T-helper 1 cell treated with Interleukin-12 subunit alpha and Interleukin-12 subunit beta and Interleukin-4 antibody, amounts not matched to agents 30 ng/mL and 1 ng/mL, for 36 hours (primary cell): ENCODE measurements at regions not wholly inside any gene's neighbourhood (a gene's known extent, or its start where the extent isn't known, plus 50 kb on each side); places are given as distances from the start of the nearest gene placed in this dataset.

Experiments used
- intact Hi-C: fragments of 100-400 bp; cut with micrococcal nuclease; formaldehyde crosslinking; loops from one replicate; pipeline ENCODE4 v1.15.1; 2024

DNA sequence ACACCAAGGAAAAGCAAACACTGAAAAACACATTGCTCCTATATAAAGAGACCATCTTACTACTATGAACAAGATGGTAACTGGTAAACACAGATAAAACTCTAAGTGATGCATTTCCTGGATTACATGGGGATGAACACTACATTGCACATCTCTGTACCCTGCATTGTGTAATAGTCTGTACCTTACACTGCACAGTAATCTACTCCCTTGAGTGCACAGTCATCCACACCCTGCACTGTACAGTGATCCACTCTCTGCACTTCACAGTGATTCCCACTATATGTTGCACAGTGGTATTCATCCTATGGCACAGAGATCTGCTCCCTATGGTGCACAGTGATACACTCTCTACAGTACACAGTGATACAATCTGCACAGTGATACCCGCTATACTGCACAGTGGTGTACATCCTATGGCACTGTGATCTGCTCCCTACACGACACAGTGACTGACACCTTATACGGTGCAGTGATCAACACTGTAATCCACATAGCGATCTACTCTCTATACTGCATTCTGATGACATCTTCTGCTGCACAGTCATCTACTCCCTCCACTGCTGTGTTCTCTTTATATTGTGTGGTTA is 462.2 kb upstream of the RGPD4 start:
- intact Hi-C loops, result no loop called here

DNA sequence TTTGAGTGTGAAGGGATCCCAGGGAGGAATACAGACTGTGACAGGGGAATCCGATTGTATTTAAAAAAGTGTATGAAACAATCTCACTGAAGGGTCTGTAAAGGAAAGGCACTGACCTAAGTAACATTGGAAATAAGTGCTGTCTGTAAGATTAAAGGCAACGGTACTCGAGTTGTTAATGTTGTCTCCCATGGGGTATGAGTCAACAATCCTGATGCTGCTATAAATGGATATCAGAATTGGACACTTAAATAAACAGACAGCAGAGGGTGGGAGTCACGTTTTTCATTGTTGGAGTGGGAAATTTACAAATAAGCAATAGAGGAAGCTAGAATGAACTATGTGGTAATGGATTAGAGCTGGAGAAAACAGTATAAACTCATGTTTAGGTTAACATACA is 452.4 kb upstream of the RGPD4 start:
- intact Hi-C loops, result no loop called here

- intact Hi-C loops, result no loop called here
Measured at GRCh38 chr2:107376909-107377308, 449.8 kb upstream of the RGPD4 start.

DNA sequence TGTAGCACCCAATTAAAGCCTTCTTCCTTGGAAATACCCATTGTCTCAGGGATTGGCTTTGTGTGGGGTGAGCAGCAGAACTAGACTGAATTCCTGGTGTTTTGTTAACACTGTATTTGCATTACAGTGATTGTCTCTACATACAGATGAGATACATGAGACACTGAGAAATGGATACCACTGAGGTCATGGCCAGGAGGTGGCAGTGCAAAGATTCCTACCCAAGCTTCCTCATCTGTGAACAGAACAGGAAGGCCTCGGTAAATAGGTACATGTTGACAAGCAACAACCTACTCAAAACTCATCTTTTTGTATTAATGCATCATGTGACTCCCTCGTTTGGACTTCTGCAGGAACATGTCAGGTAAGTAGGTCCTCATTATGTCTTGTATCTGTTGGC is 445.8 kb upstream of the RGPD4 start:
- intact Hi-C loops, result no loop called here

DNA sequence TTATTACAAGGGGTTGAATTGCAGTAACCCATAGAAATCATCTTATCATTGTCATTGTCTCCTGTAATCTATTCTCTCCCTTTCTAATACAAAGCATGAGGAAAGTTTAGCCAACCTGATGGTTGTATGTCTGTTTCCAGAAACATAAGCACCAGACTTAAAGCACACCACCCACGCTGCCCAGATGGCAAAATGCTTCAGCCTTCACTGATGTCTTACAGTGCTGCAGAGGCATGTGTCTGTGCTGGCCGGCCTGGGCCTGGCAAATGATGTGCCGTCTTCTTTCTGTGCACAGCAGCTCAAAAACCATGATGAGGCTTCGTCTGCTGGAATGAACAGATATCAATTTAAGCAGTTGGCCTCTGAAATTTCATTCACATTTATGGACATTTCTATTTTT is 443.0 kb upstream of the RGPD4 start:
- intact Hi-C loops, result no loop called here

DNA sequence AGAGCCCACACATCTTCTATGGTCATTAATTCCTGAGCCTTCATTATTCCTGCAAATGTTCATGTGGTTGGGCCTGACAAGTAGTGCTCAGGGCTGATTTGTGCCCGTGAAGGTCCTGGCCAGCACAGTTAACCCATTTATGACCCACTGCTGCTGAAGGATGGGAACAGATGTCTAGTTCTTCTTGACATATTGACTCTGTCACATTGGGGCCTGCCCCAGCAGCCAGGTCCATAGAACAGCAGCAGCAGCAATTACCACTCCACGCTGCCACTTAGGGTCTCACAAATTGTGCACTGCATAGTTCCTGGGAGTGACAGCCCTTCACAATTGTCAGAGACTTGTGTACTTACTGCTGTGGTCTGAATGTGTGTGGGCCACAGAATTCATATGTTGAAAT is 442.3 kb upstream of the RGPD4 start:
- intact Hi-C loops, result no loop called here

- intact Hi-C loops, result no loop called here
Measured at GRCh38 chr2:107385921-107386320, 440.8 kb upstream of the RGPD4 start.

- intact Hi-C loops, result no loop called here
Measured at GRCh38 chr2:107392241-107392704, 434.4 kb upstream of the RGPD4 start.

DNA sequence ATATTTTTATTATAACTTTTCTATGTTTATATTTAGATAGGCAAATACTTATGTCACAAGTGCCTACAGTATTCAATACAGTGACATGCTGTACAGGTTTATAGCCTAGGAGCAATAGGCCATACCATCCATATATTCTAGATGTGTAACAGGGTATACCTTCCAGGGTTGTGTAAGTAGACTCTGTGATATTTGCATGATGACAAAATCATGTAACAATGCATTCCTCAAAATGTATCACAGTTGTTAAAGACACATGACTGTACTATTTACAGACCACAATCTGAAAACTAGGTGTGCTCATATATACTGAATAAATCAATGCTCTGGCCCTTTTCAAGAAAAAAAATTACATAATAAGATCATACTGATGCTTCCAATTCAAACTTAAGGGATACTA is 433.2 kb upstream of the RGPD4 start:
- intact Hi-C loops, result no loop called here

- intact Hi-C loops, result no loop called here
Measured at GRCh38 chr2:107398683-107399082, 428.0 kb upstream of the RGPD4 start.

GRCh38 chr2:107402330-107402729 is 424.4 kb upstream of the RGPD4 start:
- intact Hi-C loops, result no loop called here

GRCh38 chr2:107405261-107405660 is 421.4 kb upstream of the RGPD4 start:
- intact Hi-C loops, result no loop called here

DNA sequence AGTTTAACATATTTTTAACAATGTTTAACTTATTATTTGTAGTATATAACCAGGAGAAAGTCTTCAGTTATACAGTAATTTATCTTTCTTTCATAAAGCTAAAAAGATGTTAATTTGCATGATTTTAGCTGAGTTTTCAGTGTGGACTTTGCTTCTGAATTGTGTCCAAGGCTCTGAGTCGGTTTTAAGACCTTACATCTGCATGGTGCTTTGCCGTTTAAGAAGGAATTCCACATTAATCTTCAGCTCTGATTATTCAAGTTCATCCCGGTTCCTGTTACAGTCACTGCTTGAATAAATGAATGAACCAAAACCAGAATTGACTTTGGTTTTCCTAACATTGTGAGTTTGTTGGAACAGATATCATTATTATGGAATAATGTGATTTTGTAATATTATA is 419.7 kb upstream of the RGPD4 start:
- intact Hi-C loops, result no loop called here

GRCh38 chr2:107407974-107408373 is 418.7 kb upstream of the RGPD4 start:
- intact Hi-C loops, result no loop called here

DNA sequence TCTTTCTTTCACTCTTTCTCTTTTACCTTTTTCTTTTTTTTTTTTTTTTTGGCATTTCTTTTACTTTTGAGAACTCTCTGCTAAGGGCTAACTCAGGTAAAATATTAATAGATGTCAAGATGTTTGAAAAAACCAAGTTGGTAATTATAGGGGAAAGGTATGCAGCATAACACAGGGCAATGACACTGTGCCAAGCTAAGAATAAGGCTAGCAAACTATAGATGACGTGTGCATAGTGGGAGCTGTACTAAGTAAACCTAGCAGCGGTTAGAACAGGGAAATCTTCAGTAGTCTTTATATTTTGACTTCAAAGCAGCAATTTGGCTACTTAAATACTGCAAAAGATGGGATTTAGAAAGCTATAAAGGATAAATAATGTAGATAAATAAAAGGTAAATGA is 415.4 kb upstream of the RGPD4 start:
- intact Hi-C loops, result no loop called here

DNA sequence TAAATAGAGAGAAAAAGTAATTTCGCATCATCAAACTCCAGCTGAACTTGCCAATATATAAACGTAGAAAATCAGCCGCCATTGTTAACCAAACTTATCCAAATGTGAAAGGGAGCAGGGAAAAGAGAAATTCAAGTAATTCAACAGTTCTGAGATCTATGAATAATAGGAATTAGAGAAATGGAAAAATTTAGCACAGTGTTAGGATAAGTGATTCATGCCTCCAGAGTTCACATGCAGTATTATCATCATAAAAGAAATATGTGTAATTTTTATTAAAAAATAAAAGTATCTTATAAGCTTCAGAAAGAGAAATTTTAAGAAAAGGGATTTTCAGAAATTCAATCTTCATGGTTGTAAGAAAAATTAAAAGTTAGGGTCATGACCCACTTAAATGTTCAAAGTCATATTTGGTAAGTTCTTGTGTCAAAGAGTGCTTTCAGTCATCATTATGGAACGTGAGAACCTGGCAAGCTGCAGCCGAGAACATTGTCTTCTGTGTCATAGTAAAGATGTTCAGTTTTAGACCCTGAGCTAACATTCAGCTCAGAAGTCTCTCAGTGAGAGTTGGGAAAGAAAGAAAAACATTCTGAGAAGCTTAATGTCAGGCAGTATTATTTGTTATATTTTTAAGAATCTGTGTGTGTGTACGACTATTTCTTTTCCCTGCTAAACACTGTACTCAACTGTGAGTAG is 414.3 kb upstream of the RGPD4 start:
- intact Hi-C loops, result no loop called here

DNA sequence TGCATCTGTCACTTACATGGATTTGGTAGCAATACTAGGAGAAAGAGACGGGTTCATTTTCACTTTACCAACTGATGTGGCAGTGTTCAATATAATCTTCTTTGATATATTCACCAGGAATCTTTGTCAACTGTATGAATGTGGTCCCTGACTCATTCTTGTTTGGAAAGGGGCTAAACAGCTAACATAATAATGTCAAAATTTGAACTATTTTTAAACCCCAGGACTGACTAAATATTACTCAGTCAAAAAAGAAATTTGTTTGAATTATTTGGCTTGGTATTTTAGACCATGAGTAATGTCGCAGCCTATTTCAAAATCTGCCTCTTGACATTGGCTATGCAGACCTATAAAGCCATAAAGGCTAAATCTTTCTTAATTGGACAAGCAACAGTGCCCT is 413.7 kb upstream of the RGPD4 start:
- intact Hi-C loops, result no loop called here

- intact Hi-C loops, result no loop called here
Measured at GRCh38 chr2:107414376-107414775, 412.3 kb upstream of the RGPD4 start.

GRCh38 chr2:107418708-107419107 is 408.0 kb upstream of the RGPD4 start:
- intact Hi-C loops, result no loop called here

DNA sequence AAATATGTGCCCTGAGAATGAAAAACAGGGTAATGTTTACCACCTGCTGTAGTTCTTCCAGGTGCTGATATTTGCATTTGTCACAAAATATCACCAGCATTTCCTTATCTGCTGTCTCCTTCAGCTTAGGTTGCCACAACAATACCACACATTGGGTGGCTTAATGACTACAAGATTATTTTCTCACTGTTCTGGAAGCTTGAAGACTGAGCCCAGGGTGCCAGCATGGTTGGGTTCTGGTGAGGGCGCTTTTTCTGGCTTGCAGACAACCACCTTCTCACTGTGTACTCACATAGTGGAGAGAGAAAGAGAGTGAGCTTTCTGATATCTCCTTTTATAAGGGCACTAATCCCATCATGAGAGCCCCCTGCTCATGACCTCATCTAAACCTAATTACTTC is 407.5 kb upstream of the RGPD4 start:
- intact Hi-C loops, result no loop called here

- intact Hi-C loops, result no loop called here
Measured at GRCh38 chr2:107428781-107429180, 397.9 kb upstream of the RGPD4 start.

DNA sequence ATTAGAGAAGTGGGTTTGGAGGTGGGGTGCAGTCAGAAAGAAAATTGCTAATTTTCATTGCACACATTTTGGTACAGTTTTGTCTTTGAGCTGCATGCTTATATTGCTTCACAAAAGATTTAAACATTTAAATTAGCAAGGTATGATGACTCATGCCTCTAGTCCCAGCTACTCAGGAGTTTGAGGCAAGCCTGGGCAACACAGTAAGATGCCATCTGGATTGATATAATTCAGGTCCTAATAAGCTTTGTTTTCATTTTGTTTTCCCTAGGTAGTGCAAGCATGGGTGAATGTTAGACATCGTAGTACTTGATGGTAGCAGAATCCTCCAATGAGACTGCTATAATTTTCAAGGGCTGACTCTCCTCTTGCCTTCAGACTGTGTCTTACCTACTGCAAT is 396.7 kb upstream of the RGPD4 start:
- intact Hi-C loops, result no loop called here

DNA sequence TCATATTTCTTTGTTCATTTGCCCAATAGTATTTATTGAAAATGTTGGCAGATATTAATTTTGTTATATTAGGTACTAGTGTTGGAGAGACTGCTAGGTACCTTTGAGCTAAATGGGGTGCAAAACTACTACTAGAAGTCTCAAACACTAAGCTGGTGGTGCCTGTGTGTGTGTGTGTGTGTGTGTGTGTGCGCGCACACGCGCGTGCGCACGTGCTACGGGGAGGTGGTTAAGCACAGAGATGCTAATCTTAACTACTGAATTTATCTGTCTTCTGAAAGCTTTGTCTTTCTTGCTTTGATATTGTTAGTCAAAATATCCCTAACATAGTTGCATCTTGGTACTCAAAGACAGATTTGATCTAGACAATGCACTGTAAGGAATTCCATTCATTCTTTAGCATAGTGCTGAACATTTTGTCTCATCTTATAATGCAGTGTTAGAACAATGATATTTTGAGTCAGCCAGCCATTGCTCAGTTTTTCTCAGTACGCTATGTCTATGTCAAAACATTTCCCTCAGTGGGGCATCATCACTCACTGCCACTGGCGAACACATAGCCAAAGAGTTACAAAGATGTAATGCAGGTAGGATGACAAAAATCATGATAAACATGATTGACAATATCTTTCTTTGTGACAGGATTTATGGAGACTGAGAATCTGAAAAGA is 396.0 kb upstream of the RGPD4 start:
- intact Hi-C loops, result no loop called here
